ENCODE measurements at regions not wholly inside any gene's neighbourhood (a gene's known extent, or its start where the extent isn't known, plus 50 kb on each side); places are given as distances from the start of the nearest gene placed in this dataset.

- TF ChIP-seq CTCF (IDR thresholded peaks at IDR 0.05) (no peak), POLR2A (IDR thresholded peaks at IDR 0.05) (no peak)
These were observed 147.0 kb upstream of the FMN2 start for GRCh38 chr1:239944666-239945065.

Data from esophagus squamous epithelium (tissue), 4 donors.